ENCODE measurements at regions not wholly inside any gene's neighbourhood (a gene's known extent, or its start where the extent isn't known, plus 50 kb on each side); places are given as distances from the start of the nearest gene placed in this dataset.

- TF ChIP-seq CTCF (IDR thresholded peaks at IDR 0.05) (no peak), POLR2A (IDR thresholded peaks at IDR 0.05) (no peak)
Observed at GRCh38 chr10:31125789-31126188, 94.1 kb upstream of the ZNF438 start.
